AG04450 (cell line): ENCODE measurements at regions not wholly inside any gene's neighbourhood (a gene's known extent, or its start where the extent isn't known, plus 50 kb on each side); places are given as distances from the start of the nearest gene placed in this dataset.

ENCODE experiments used
- CTCF ChIA-PET: fragments of 300-600, 350-600 bp; formaldehyde crosslinking; extraction: SDS; loops from one replicate; lab custom pipeline; 2022; ENCODE audit warnings: antibody characterized with exemption, inconsistent platforms; lab: Charles Lee
- POLR2A ChIA-PET: fragments of 350-600 bp; formaldehyde crosslinking; extraction: SDS; loops from one replicate; lab custom pipeline; 2021; ENCODE audit warnings: antibody characterized with exemption, inconsistent platforms; lab: Yijun Ruan, JAX
- DNase-seq: peaks from one replicate; pipeline ENCODE4 v3.0.0-alpha.2; 2011; ENCODE audit warnings: low read depth, low spot score
- H3K27ac ChIP-seq: one replicate; pipeline ENCODE4 v1.5.1; 2012; ENCODE audit warnings: low read depth, low read length, control low read depth
- H3K27me3 ChIP-seq: one replicate; pipeline ENCODE4 v1.6.0; 2012; ENCODE audit warnings: low read length; ENCODE audit not compliant: control insufficient read depth, insufficient read depth
- H3K4me3 ChIP-seq: 2 replicates; pipeline ENCODE4 v1.5.1; 2011; ENCODE audit warnings: mild to moderate bottlenecking, low read depth, low read length, control low read depth
- H3K9me3 ChIP-seq: 2 replicates; pipeline ENCODE4 v1.5.1; 2012; ENCODE audit warnings: low read length; ENCODE audit not compliant: control insufficient read depth, insufficient read depth
- CTCF ChIP-seq: IDR thresholded peaks from 2 replicates; pipeline ENCODE4 v1.5.1; 2011; ENCODE audit warnings: low read depth, low read length, control low read depth, inconsistent platforms

GRCh38 chr7:50863053-50863452, 80.4 kb upstream of the GRB10 start:
- Histone ChIP-seq H3K4me3 (no peak overlapping the region), H3K27me3 (peaks cover 14% of the 10 kb centered on the region), H3K9me3 (no peaks in the 10 kb centered on the region; the same call in 1 of the 2 replicates), H3K27ac (no peak overlapping the region)
- no peak for TF ChIP-seq CTCF
- no peak for DNase-seq
- ChIA-PET CTCF (interaction anchor here (0.6 to 1.2 kb wide), 2 partner anchors 73 to 770 kb away, joined by 3 read pairs; no protein-coding TSS in a partner anchor), POLR2A (interaction anchor here (0.8 kb wide), 1 partner anchor 102 kb away, joined by 3 read pairs; no protein-coding TSS in a partner anchor)

GRCh38 chr7:50862302-50862701, 79.6 kb upstream of the GRB10 start:
- peaks cover 20% of the 10 kb centered on the region for H3K27me3 ChIP-seq
- CTCF ChIA-PET: interaction anchor here (1.2 kb wide), 1 partner anchor 73 kb away, joined by 3 read pairs; no protein-coding TSS in a partner anchor
- H3K4me3 ChIP-seq: no peak overlapping the region
- POLR2A ChIA-PET: no interaction called here
- no peaks in the 10 kb centered on the region for H3K9me3 ChIP-seq
- no peak overlapping the region for H3K27ac ChIP-seq
- DNase-seq: no peak
- no peak for TF ChIP-seq CTCF

GRCh38 chr7:50860598-50860997, 77.9 kb upstream of the GRB10 start:
- TF ChIP-seq CTCF: no peak
- no peak for DNase-seq
- Histone ChIP-seq H3K4me3 (no peak overlapping the region), H3K9me3 (no peaks in the 10 kb centered on the region), H3K27me3 (peaks cover 32% of the 10 kb centered on the region), H3K27ac (no peak overlapping the region)
- ChIA-PET CTCF (no interaction called here), POLR2A (no interaction called here)

GRCh38 chr7:50860174-50860573, 77.5 kb upstream of the GRB10 start:
- DNase-seq: no peak
- CTCF ChIA-PET: no interaction called here
- H3K27ac ChIP-seq: no peak overlapping the region
- no peak for TF ChIP-seq CTCF
- peaks cover 32% of the 10 kb centered on the region for H3K27me3 ChIP-seq
- H3K9me3 ChIP-seq: no peaks in the 10 kb centered on the region
- no peak overlapping the region for H3K4me3 ChIP-seq
- POLR2A ChIA-PET: no interaction called here

- Histone ChIP-seq H3K4me3 (no peak overlapping the region), H3K27me3 (peaks cover 38% of the 10 kb centered on the region), H3K9me3 (no peaks in the 10 kb centered on the region), H3K27ac (no peak overlapping the region)
- POLR2A ChIA-PET: no interaction called here
- DNase-seq: no peak
- CTCF ChIA-PET: interaction anchor here (1.0 kb wide), 1 partner anchor 303 kb away, joined by 3 read pairs; no protein-coding TSS in a partner anchor
- TF ChIP-seq CTCF: no peak
Observed at GRCh38 chr7:50858528-50859245, 76.0 kb upstream of the GRB10 start.
